Cardiac muscle cell (in vitro differentiated cells and primary cell): ENCODE measurements at regions not wholly inside any gene's neighbourhood (a gene's known extent, or its start where the extent isn't known, plus 50 kb on each side); places are given as distances from the start of the nearest gene placed in this dataset.

ENCODE experiments used
- DNase-seq, 2 donors: peaks; one replicate each; pipeline versions ENCODE4 v3.0.0 to v3.0.0-alpha.2; 2010 to 2017; ENCODE audit warnings: low read depth in 1 of 2, low spot score in 1 of 2
- H3K27ac ChIP-seq: fragments of 200-600 bp; sonication (generic); 2 replicates; pipeline ENCODE4 v1.5.1; 2016
- H3K27me3 ChIP-seq: fragments of 200-600 bp; sonication (generic); 2 replicates; pipeline ENCODE4 v1.6.0; 2016; ENCODE audit warnings: control low read depth
- H3K36me3 ChIP-seq: fragments of 200-600 bp; sonication (generic); 2 replicates; pipeline ENCODE4 v1.5.1; 2016; ENCODE audit warnings: control low read depth
- H3K4me1 ChIP-seq: fragments of 200-600 bp; sonication (generic); 2 replicates; pipeline ENCODE4 v1.8.1; 2017; ENCODE audit warnings: low read depth, mild to moderate bottlenecking, mixed run types
- H3K4me3 ChIP-seq: fragments of 200-600 bp; sonication (generic); 2 replicates; pipeline ENCODE4 v1.5.1; 2016; ENCODE audit warnings: mild to moderate bottlenecking
- H3K9me3 ChIP-seq: fragments of 200-600 bp; sonication (generic); 2 replicates; pipeline ENCODE4 v1.5.1; 2017; ENCODE audit warnings: low read depth, mild to moderate bottlenecking, control low read depth
- TF ChIP-seq, protein P1 (sequence below): IDR thresholded peaks from 2 replicates; pipeline ENCODE4 v1.5.1; 2012; ENCODE audit warnings: low read depth, mild to moderate bottlenecking, low read length

DNA sequence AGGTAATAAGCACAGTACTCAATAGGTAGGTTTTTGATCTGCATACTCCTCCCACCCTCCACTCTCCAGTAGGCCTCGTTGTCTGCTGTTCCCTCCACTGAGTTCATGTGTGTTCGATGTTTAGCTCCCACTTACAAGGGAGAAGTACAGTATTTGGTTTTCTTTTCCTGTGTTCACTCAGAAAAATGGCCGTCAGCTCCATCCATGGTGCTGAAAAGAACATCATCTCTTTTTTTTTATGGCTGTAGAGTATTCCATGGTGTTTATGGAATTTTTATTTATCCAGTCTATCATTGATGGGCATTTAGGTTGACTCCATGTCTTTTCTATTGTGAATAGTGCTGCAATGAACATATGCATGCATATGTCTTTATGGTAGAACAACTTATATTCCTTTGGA, 849.7 kb upstream of the NRXN1 start:
- no peaks in the 10 kb centered on the region for H3K9me3 ChIP-seq
- TF ChIP-seq, protein P1, sequence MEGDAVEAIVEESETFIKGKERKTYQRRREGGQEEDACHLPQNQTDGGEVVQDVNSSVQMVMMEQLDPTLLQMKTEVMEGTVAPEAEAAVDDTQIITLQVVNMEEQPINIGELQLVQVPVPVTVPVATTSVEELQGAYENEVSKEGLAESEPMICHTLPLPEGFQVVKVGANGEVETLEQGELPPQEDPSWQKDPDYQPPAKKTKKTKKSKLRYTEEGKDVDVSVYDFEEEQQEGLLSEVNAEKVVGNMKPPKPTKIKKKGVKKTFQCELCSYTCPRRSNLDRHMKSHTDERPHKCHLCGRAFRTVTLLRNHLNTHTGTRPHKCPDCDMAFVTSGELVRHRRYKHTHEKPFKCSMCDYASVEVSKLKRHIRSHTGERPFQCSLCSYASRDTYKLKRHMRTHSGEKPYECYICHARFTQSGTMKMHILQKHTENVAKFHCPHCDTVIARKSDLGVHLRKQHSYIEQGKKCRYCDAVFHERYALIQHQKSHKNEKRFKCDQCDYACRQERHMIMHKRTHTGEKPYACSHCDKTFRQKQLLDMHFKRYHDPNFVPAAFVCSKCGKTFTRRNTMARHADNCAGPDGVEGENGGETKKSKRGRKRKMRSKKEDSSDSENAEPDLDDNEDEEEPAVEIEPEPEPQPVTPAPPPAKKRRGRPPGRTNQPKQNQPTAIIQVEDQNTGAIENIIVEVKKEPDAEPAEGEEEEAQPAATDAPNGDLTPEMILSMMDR = no peak
- no peaks in the 10 kb centered on the region for H3K4me1 ChIP-seq
- DNase-seq = no peak
- no peaks in the 10 kb centered on the region for H3K36me3 ChIP-seq
- H3K4me3 ChIP-seq = no peak overlapping the region
- H3K27ac ChIP-seq = no peak overlapping the region
- no peaks in the 10 kb centered on the region for H3K27me3 ChIP-seq

DNA sequence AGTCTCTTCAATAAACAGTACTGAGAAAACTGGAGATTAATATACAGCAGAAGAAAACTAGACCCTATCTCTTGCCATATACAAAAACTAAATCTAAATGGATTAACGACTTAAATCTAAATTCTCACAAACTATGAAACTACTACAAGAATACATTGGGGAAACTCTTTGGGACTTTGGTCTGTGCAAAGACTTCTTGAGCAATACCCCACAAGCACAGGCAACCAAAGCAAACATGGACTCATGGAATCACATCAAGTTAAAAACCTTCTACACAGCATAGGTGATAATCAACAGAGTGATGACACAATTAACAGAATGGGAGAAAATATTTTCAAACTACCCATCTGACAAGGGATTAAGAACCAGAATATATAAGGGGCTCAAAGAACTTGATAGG, 848.2 kb upstream of the NRXN1 start:
- no peak for DNase-seq
- Histone ChIP-seq H3K36me3 (no peaks in the 10 kb centered on the region), H3K9me3 (no peaks in the 10 kb centered on the region), H3K27me3 (no peaks in the 10 kb centered on the region), H3K4me3 (no peak overlapping the region), H3K27ac (no peak overlapping the region), H3K4me1 (no peaks in the 10 kb centered on the region)
- TF ChIP-seq, protein P1 = no peak

- H3K4me1 ChIP-seq = no peaks in the 10 kb centered on the region
- H3K36me3 ChIP-seq = no peaks in the 10 kb centered on the region
- no peak overlapping the region for H3K4me3 ChIP-seq
- DNase-seq = no peak
- H3K27ac ChIP-seq = no peak overlapping the region
- TF ChIP-seq, protein P1 = no peak
- H3K27me3 ChIP-seq = no peaks in the 10 kb centered on the region
- no peaks in the 10 kb centered on the region for H3K9me3 ChIP-seq
Measured at GRCh38 chr2:51866361-51866760, 834.4 kb upstream of the NRXN1 start.

- H3K27ac ChIP-seq = no peak overlapping the region
- no peak for DNase-seq
- no peaks in the 10 kb centered on the region for H3K4me1 ChIP-seq
- H3K9me3 ChIP-seq = no peaks in the 10 kb centered on the region
- H3K36me3 ChIP-seq = no peaks in the 10 kb centered on the region
- H3K4me3 ChIP-seq = no peak overlapping the region
- H3K27me3 ChIP-seq = no peaks in the 10 kb centered on the region
- TF ChIP-seq, protein P1 = no peak
Measured at GRCh38 chr2:51859260-51859659, 827.3 kb upstream of the NRXN1 start.

DNA sequence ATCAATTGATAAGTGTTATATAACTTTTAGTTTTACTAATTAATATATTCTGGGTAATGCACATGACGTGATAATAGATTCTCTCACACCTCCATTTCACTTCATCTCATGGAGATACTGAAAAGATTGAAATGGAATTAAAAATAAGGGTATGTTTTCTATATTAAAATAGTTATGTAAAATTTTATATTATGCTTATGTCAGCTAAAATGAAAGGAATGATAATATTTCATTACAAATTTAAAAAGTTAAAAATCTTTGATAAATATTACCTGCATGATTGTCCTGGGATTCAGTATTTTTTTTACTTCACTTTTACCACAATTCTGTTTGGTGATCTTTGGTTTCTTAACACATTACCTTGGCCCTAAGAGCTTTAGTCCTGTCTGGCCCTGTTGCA, 823.8 kb upstream of the NRXN1 start:
- Histone ChIP-seq H3K27ac (no peak overlapping the region), H3K4me3 (no peak overlapping the region), H3K9me3 (no peaks in the 10 kb centered on the region), H3K27me3 (no peaks in the 10 kb centered on the region), H3K36me3 (no peaks in the 10 kb centered on the region), H3K4me1 (no peaks in the 10 kb centered on the region)
- no peak for DNase-seq
- TF ChIP-seq, protein P1 = no peak

GRCh38 chr2:51846796-51847195, 814.9 kb upstream of the NRXN1 start:
- TF ChIP-seq, protein P1 = no peak
- DNase-seq = no peak
- no peaks in the 10 kb centered on the region for H3K4me1 ChIP-seq
- H3K4me3 ChIP-seq = no peak overlapping the region
- no peaks in the 10 kb centered on the region for H3K36me3 ChIP-seq
- H3K27ac ChIP-seq = no peak overlapping the region
- no peaks in the 10 kb centered on the region for H3K27me3 ChIP-seq
- no peaks in the 10 kb centered on the region for H3K9me3 ChIP-seq
